ENCODE measurements at regions not wholly inside any gene's neighbourhood (a gene's known extent, or its start where the extent isn't known, plus 50 kb on each side); places are given as distances from the start of the nearest gene placed in this dataset.

GRCh38 chr12:127625176-127625771, 641.7 kb upstream of the TMEM132C start:
- TF ChIP-seq CTCF (IDR thresholded peaks at IDR 0.05), result no peak
- TF ChIP-seq POLR2A (IDR thresholded peaks at IDR 0.05), result no peak
